ENCODE measurements at regions not wholly inside any gene's neighbourhood (a gene's known extent, or its start where the extent isn't known, plus 50 kb on each side); places are given as distances from the start of the nearest gene placed in this dataset.

- TF ChIP-seq POLR2A (IDR thresholded peaks at IDR 0.05) (no peak), CTCF (IDR thresholded peaks at IDR 0.05) (no peak)
Observed at GRCh38 chr1:221521686-221522085, 220.2 kb downstream of the DUSP10 start.

All from testis (tissue), 2 donors.